ENCODE measurements at regions not wholly inside any gene's neighbourhood (a gene's known extent, or its start where the extent isn't known, plus 50 kb on each side); places are given as distances from the start of the nearest gene placed in this dataset.

DNA sequence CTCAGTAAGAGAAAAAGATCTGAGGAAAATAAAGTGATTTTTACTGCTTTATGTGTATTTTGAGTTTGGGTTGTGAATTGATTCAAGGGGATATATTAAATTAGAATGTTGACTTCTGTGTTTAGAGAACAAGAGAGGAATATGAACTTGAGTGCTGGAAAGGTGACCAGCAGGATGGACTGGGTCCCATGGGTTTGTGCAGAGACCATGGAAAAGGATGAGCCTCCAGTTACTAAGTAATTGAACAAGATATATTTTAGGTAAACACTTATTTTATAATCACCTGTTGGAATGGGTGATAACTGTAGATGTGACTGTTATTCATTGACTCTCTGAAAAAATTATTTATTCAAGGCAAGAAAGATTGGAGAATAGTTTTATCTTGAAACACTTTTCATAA, 82.0 kb upstream of the TOP3B start:
- ChIA-PET POLR2A (no interaction called here), CTCF (interaction anchor here (0.9 to 1.6 kb wide), 3 partner anchors 15 to 72 kb away, joined by 3 to 4 read pairs (median 3); no protein-coding TSS in a partner anchor)
- DNase-seq (ENCODE audit: extremely low spot score): no peak
- TF ChIP-seq, protein P1, sequence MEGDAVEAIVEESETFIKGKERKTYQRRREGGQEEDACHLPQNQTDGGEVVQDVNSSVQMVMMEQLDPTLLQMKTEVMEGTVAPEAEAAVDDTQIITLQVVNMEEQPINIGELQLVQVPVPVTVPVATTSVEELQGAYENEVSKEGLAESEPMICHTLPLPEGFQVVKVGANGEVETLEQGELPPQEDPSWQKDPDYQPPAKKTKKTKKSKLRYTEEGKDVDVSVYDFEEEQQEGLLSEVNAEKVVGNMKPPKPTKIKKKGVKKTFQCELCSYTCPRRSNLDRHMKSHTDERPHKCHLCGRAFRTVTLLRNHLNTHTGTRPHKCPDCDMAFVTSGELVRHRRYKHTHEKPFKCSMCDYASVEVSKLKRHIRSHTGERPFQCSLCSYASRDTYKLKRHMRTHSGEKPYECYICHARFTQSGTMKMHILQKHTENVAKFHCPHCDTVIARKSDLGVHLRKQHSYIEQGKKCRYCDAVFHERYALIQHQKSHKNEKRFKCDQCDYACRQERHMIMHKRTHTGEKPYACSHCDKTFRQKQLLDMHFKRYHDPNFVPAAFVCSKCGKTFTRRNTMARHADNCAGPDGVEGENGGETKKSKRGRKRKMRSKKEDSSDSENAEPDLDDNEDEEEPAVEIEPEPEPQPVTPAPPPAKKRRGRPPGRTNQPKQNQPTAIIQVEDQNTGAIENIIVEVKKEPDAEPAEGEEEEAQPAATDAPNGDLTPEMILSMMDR (IDR thresholded peaks at IDR 0.05; ENCODE audit: control extremely low read depth, extremely low read depth, low read depth, missing control alignments): no peak

DNA sequence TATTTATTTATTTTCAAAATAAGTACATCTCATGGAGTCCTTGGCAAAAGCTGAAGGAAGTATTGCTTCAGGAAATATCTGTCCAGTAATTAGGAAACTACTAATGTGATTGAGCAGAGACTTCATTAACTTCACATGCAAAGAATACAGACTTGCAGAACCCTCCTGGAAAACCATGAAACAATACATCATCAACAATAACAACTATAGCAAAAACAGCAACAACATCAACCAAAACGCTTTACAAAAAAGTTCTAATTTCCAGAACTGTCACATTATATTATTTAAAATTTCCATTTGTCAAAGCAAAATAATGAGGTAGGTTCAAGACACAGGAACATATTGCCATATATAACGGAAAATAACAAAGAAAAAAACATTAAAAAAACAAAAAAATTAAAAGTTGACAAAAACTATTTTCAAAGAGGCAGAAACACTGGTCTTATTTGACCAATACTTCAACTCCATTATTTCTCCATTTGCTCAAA, 79.8 kb upstream of the TOP3B start:
- CTCF ChIA-PET: interaction anchor here (0.8 to 10.1 kb wide), 9 partner anchors 9 to 139 kb away, joined by 3 to 80 read pairs (median 13); no protein-coding TSS in a partner anchor
- DNase-seq (ENCODE audit: extremely low spot score): no peak
- TF ChIP-seq, protein P1 (IDR thresholded peaks at IDR 0.05; ENCODE audit: control extremely low read depth, extremely low read depth, low read depth, missing control alignments): no peak
- POLR2A ChIA-PET: no interaction called here

DNA sequence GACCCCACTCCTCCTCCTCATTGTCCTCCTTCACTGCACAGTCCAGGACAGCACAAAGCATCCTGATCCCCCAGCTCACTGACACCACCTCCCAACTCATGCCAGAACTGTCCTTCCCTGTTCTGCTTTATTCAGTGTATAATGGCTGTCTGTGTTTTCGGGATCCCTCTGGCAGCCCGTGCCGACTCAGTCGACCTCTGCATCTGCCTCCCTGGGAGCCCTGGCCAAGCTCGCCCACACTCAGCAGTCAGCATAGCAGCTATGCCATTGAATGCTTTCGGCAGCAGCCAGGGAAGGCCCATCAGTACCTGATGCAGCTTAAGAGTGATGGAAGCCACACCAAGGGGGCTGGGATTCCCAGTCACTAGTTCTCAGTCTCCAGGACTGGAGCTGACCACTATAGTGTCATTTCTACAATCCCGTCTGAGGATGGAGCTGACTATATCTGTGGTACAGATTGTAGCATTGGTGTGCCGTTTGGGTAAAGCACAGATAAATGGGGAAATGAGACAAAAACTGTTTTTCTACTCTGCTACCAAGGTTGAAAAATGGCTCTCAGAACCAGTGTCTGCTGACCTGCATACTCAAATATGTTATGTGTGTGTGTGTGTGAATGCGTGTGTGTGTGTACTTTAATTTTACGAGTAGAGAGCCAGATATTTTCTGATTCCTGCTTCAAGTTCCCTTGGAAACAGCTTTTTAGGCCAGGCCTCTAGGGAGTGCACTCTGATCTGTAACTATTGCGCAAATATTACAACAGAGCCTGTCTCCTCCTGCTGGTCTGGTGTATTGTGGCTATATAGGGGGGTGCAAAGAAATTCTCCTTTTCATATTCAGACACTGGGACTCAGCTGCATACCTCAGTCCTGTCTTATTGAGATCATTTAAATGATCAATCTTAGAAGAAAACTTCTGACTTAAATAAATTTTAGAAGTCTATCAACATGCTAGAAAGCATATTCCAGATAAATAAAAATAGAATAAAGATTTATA, 78.8 kb upstream of the TOP3B start:
- POLR2A ChIA-PET: no interaction called here
- TF ChIP-seq, protein P1 (IDR thresholded peaks at IDR 0.05; ENCODE audit: control extremely low read depth, extremely low read depth, low read depth, missing control alignments): peak; percentile 2
- CTCF ChIA-PET: interaction anchor here (0.6 to 10.1 kb wide), 35 partner anchors 7 to 182 kb away, joined by 3 to 80 read pairs (median 5); no protein-coding TSS in a partner anchor
- DNase-seq (ENCODE audit: extremely low spot score): no peak

DNA sequence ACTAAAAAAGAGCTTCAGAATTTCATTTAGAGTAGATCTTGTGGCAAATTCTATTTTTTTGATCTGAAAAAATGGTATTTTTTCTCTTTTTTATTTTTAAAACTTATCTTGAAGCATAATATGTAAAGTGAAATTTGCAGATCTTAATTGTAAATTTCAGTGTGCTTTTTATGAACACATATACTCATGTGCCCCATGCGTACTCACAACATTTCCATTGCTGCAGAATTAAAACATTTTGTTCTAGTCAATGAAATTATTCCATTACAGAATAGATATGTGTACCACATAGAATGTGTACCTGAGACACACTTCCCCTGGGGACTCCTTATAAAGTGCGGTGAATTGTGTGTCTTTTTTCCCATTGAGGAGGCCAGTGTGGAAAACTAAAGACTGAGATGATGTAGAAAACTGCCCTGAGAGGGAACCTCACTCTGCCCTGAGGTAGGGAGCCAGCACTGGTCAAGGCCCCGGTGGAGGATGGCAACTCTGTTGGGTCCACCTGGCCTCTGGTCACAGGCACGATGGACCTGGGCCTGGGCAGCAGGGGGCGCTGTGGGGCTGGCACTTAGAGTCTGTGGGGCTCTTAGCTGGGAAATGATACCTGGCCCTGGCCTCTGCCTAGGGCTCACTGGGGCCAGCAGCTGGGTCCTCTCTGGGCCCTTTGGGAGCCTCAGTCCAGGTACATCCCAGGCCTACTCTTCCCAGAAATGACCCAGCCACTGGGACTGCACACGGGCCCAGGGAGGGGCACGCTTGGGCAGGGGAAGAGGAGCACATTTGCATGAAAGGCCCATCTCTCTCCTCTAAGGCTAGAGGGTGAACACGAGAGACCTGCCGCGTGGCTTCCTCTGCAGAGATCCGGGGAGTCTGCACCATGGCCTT, 77.9 kb upstream of the TOP3B start:
- TF ChIP-seq, protein P1 (IDR thresholded peaks at IDR 0.05; ENCODE audit: control extremely low read depth, extremely low read depth, low read depth, missing control alignments): peak; percentile 93
- ChIA-PET POLR2A (no interaction called here), CTCF (interaction anchor here (0.6 to 10.1 kb wide), 36 partner anchors 8 to 183 kb away, joined by 3 to 80 read pairs (median 5); no protein-coding TSS in a partner anchor)
- peak; percentile 89 for DNase-seq (ENCODE audit: extremely low spot score)

DNA sequence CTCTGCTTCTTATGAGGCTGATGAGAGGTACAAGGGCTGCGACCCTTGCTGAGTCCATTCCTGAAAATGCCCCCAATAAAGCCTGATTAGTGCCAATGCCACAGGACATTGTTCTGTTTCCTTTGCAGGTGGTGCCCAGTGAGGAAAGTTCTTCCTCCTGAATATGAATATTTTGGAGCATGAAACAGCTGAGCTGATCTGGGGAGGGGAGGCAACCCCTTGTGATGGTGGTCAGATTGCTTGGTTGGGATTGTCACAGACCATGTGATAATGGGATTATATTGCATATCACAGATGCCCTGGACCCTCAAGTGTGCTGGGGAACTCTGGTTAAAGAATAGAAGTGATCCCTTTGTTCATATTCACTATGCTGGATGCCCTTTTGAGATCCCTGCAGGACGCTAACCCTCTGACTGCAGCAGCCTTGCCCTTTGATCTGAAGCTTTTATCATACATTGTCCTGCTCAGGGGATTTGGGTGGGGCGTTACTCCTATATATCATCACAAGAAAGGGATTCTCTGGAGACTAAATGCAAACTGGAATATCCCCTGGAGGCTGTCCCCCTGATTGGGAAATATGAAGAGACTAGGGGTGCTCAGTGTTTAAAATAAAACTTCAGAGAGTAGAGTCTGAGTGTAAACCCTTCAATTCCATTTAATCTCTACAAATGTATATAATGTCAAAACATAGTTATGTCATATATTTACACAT, 76.9 kb upstream of the TOP3B start:
- POLR2A ChIA-PET: no interaction called here
- TF ChIP-seq, protein P1 (IDR thresholded peaks at IDR 0.05; ENCODE audit: control extremely low read depth, extremely low read depth, low read depth, missing control alignments): no peak
- CTCF ChIA-PET: interaction anchor here (0.7 to 10.1 kb wide), 19 partner anchors 8 to 176 kb away, joined by 3 to 80 read pairs (median 7); no protein-coding TSS in a partner anchor
- DNase-seq (ENCODE audit: extremely low spot score): no peak
